Endothelial cell of umbilical vein (primary cell): ENCODE measurements at regions not wholly inside any gene's neighbourhood (a gene's known extent, or its start where the extent isn't known, plus 50 kb on each side); places are given as distances from the start of the nearest gene placed in this dataset.

Experiments used
- BruUV-seq: library from RNA; stranded (reverse); fragments of 400-500 nt; replicated peaks from 2 replicates; lab custom pipeline; 2021; lab: Mats Ljungman, UMichigan
- CTCF ChIA-PET: fragments of 300-600, 350-600 bp; sonication (Branson Sonifier 250); formaldehyde crosslinking; loops from one replicate; lab custom pipeline; 2021; ENCODE audit warnings: antibody characterized with exemption, inconsistent platforms; lab: Charles Lee
- POLR2A ChIA-PET: fragments of 300-600, 350-600 bp; sonication (Branson Sonifier 250); formaldehyde crosslinking; loops from one replicate; lab custom pipeline; 2021; ENCODE audit warnings: antibody characterized with exemption, inconsistent platforms; lab: Charles Lee
- DNase-seq: peaks from one replicate; pipeline ENCODE4 v3.0.0-alpha.2; 2011; ENCODE audit warnings: low read depth, low spot score
- FAIRE-seq: peaks from 2 replicates; lab custom pipeline; 2011; peaks lifted over from hg19 to GRCh38; lab: Jason Lieb, UNC
- H2AFZ ChIP-seq: 2 replicates; pipeline ENCODE4 v1.6.0; 2012; ENCODE audit warnings: low read depth, low read length, control low read depth, inconsistent platforms
- H3K27ac ChIP-seq: 2 replicates; pipeline ENCODE4 v1.5.1; 2011; ENCODE audit warnings: low read depth, mild to moderate bottlenecking, control low read depth, low read length, moderate library complexity; ENCODE audit not compliant: insufficient read depth
- H3K27me3 ChIP-seq, 2 experiments: 2 replicates each; pipeline versions ENCODE4 v1.6.0 to v1.6.1; 2011; ENCODE audit warnings: low read length in 2 of 2, mixed read lengths in 1 of 2; ENCODE audit not compliant: control insufficient read depth in 2 of 2, insufficient read depth in 2 of 2
- H3K36me3 ChIP-seq, 2 experiments: 2 replicates in 1 of 2; 3 replicates in 1 of 2; pipeline ENCODE4 v1.5.1; 2011; ENCODE audit warnings: low read length in 2 of 2, mild to moderate bottlenecking in 1 of 2, moderate library complexity in 1 of 2; ENCODE audit not compliant: control insufficient read depth in 2 of 2, insufficient read depth in 2 of 2; ENCODE audit errors: extremely low read depth in 1 of 2
- H3K4me1 ChIP-seq: 3 replicates; pipeline ENCODE4 v1.5.1; 2011; ENCODE audit warnings: mild to moderate bottlenecking, low read length; ENCODE audit not compliant: control insufficient read depth, insufficient read depth; ENCODE audit errors: extremely low read depth
- H3K4me2 ChIP-seq: 2 replicates; pipeline ENCODE4 v1.6.1; 2011; ENCODE audit warnings: low read length, control low read depth, mixed read lengths; ENCODE audit not compliant: insufficient read depth
- H3K4me3 ChIP-seq, 3 experiments: fragments of 200-600 bp in 1 of 3; sonication (generic), shearing (Covaris generic) in 1 of 3; replicated peaks in 1 of 3; 2 replicates each; pipeline ENCODE4 v1.5.1; 2011 to 2016; ENCODE audit warnings: control low read depth in 3 of 3, low read length in 3 of 3, mild to moderate bottlenecking in 2 of 3, inconsistent platforms in 1 of 3, low read depth in 1 of 3, moderate library complexity in 1 of 3; ENCODE audit not compliant: insufficient read depth in 1 of 3
- H3K79me2 ChIP-seq: 2 replicates; pipeline ENCODE4 v1.6.0; 2012; ENCODE audit warnings: low read length, inconsistent platforms; ENCODE audit not compliant: control insufficient read depth, insufficient read depth
- H3K9ac ChIP-seq: replicated peaks from 2 replicates; pipeline ENCODE3; 2011; ENCODE audit warnings: low read length, control low read depth; ENCODE audit not compliant: insufficient read depth; ENCODE audit errors: extremely low read depth
- H3K9me1 ChIP-seq: replicated peaks from 3 replicates; pipeline ENCODE4 v1.6.0; 2011; ENCODE audit warnings: mild to moderate bottlenecking, low read length; ENCODE audit not compliant: control insufficient read depth, insufficient read depth; ENCODE audit errors: extremely low read depth
- H3K9me3 ChIP-seq: replicated peaks from 2 replicates; pipeline ENCODE4 v1.5.1; 2012; ENCODE audit warnings: low read length, inconsistent platforms; ENCODE audit not compliant: control insufficient read depth, insufficient read depth
- H4K20me1 ChIP-seq: replicated peaks from 2 replicates; pipeline ENCODE3; 2011; ENCODE audit warnings: mild to moderate bottlenecking, low read length; ENCODE audit not compliant: control insufficient read depth, insufficient read depth; ENCODE audit errors: extremely low read depth
- CTCF ChIP-seq, 2 donors: IDR thresholded peaks; 1 replicate in 1 of 2; 2 replicates in 1 of 2; pipeline ENCODE4 v1.5.1; 2011; ENCODE audit warnings: low read length in 2 of 2, mild to moderate bottlenecking in 2 of 2, moderate library complexity in 2 of 2, control low read depth in 1 of 2, inconsistent platforms in 1 of 2, low read depth in 1 of 2; ENCODE audit not compliant: insufficient read depth in 1 of 2; ENCODE audit errors: extremely low read depth in 1 of 2
- EZH2 ChIP-seq: IDR thresholded peaks from 2 replicates; pipeline ENCODE4 v1.6.1; 2012; ENCODE audit warnings: borderline replicate concordance, low read depth, mild to moderate bottlenecking, moderate library complexity, low read length, inconsistent platforms; ENCODE audit not compliant: severe bottlenecking
- FOS ChIP-seq: IDR thresholded peaks from 2 replicates; pipeline ENCODE4 v1.6.1; 2011; ENCODE audit warnings: mild to moderate bottlenecking, low read length, moderate library complexity, borderline replicate concordance; ENCODE audit not compliant: insufficient read depth
- GATA2 ChIP-seq: IDR thresholded peaks from 2 replicates; pipeline ENCODE4 v1.7.0; 2011; ENCODE audit warnings: low read depth, mild to moderate bottlenecking, moderate library complexity, mixed read lengths, low read length; ENCODE audit not compliant: insufficient read length, insufficient read depth
- JUN ChIP-seq: IDR thresholded peaks from 2 replicates; pipeline ENCODE4 v1.6.1; 2011; ENCODE audit warnings: borderline replicate concordance, low read depth; ENCODE audit not compliant: insufficient read length, insufficient read depth
- MAX ChIP-seq: IDR thresholded peaks from 2 replicates; pipeline ENCODE4 v1.6.1; 2011; ENCODE audit not compliant: insufficient read depth, insufficient read length
- MYC ChIP-seq: IDR thresholded peaks from one replicate; pipeline ENCODE4 v1.6.1; 2011; ENCODE audit warnings: mild to moderate bottlenecking, low read depth, low read length
- POLR2A ChIP-seq: IDR thresholded peaks from 2 replicates; pipeline ENCODE4 v1.6.1; 2012; ENCODE audit warnings: low read depth, mild to moderate bottlenecking, control low read depth, low read length
- POLR2AphosphoS5 ChIP-seq: IDR thresholded peaks from 2 replicates; pipeline ENCODE4 v1.6.1; 2012; ENCODE audit warnings: low read depth, mild to moderate bottlenecking, control low read depth, low read length, moderate library complexity; ENCODE audit not compliant: insufficient read depth
- dilution Hi-C: fragments of 300-500 bp; cut with MboI; formaldehyde crosslinking; loops from one replicate; pipeline ENCODE4 v1.15.0; 2019; ENCODE audit warnings: low sequenced_read_pairs; ENCODE audit not compliant: extremely low pct_ligation_motif_present
- intact Hi-C: fragments of 100-400 bp; cut with micrococcal nuclease; formaldehyde crosslinking; loops from one replicate; pipeline ENCODE4 v1.10.0; 2022

DNA sequence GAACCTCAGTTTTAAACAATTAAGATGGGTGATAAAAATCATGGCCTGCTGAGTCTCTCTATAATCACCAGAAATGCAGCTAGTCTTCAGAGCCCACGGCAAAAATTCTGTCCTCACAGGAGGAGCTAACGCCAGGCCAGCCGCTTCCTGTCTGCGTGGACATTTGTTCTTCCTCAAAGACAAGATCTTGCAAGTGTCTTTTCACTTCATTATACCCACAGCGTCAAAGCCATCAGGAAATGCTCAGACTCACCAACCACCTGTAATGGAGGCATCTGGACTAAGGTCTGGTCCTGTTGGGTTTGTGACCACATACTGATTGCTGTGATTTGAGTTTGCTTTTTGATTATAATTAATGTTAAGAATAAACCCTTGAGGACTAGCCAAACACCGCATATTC is 473.8 kb upstream of the MC4R start:
- H3K27me3 ChIP-seq: no peaks in the 10 kb centered on the region
- intact Hi-C loops: no loop called here
- ChIA-PET CTCF (interaction anchor here (1.1 kb wide), 1 partner anchor 22 kb away, joined by 3 read pairs; no protein-coding TSS in a partner anchor), POLR2A (no interaction called here)
- DNase-seq (no peak), FAIRE-seq (no peak)
- H3K9me3 ChIP-seq: no peaks in the 10 kb centered on the region
- peak overlapping the region; percentile 43 for H2AFZ ChIP-seq
- H3K4me3 ChIP-seq: no peak overlapping the region
- no peak for TF ChIP-seq POLR2AphosphoS5
- no peak for TF ChIP-seq GATA2
- TF ChIP-seq POLR2A: no peak
- no peak for TF ChIP-seq FOS
- TF ChIP-seq EZH2: no peak
- no peak for TF ChIP-seq MAX
- TF ChIP-seq CTCF (IDR thresholded peaks at IDR 0.05; ENCODE audit: extremely low read depth in 1 of 2, insufficient read depth in 1 of 2, low read depth in 1 of 2, low read length in 2 of 2): no peak
- TF ChIP-seq MYC: no peak
- no peak for TF ChIP-seq JUN
- no peak overlapping the region for H3K27ac ChIP-seq
- H3K79me2 ChIP-seq: no peaks in the 10 kb centered on the region
- H4K20me1 ChIP-seq: no peaks in the 10 kb centered on the region
- no peaks in the 10 kb centered on the region for H3K4me1 ChIP-seq
- no peaks in the 10 kb centered on the region for H3K9me1 ChIP-seq
- no TSS peak for BruUV-seq
- dilution Hi-C loops: no loop called here
- no peak overlapping the region for H3K9ac ChIP-seq
- H3K36me3 ChIP-seq: no peaks in the 10 kb centered on the region
- no peak overlapping the region for H3K4me2 ChIP-seq
